ENCODE measurements at regions not wholly inside any gene's neighbourhood (a gene's known extent, or its start where the extent isn't known, plus 50 kb on each side); places are given as distances from the start of the nearest gene placed in this dataset.

DNA sequence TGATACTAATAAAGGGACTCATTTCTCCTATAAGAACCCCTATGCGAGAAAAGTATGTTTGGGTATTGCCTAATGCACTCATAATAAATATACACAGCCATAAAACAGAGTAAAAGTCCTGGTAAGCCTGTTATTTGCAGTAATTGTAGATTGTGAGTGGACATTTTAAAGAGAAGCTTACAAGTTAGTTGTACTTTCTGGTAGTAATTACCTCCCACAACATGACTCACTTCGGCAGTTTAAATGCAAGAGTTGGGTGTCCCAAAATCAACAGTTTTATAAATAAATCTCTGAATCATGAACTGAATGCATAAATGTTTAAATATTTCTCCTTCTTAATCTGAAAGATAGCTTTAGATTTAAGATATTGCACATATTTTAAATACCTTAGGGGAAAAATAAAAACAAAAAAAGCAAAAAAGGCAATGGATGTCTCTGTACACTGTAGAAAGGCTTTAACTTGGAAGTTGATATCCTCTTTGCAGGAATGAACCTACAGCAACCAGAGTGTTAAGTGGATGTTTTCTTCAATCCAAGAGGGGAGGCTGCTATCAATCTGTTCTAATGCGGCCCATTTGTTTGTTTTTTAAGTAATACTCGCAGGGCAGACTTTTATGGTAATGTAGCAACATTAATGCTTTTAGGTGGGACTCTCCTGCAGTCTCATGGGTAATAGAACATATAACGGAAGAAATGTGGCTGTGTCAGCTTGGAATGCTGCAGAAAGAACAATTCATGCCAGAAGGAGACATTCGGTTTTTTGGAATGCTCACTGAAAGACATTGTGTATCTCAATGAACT, 57.3 kb upstream of the ZEB1 start:
- FAIRE-seq = peak; percentile 4

DNA sequence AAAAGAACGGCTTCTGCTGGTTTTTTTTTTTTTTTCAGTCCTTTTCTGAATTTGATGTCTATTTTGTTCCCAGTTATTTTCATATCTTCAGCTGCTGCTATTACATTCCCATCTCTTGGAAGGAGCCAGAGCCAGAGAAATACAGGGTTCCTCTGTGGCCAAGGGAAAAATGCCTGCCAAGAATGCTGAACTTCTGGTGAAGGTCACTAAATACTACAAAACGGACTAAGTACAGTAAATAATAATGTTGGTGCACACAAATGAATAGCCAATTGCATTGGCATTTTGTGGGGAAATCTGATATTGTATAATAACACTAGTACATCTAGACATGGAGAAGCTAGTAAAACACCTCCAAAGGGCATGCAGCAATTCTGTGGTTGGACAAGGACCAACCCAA, 56.3 kb upstream of the ZEB1 start:
- H3K4me3 ChIP-seq (replicated peaks in 1 of 3; ENCODE audit: insufficient read depth in 1 of 3, low read depth in 1 of 3, low read length in 3 of 3) = no peak overlapping the region
- H2AFZ ChIP-seq (ENCODE audit: low read depth, low read length) = no peak overlapping the region
- H3K79me2 ChIP-seq (ENCODE audit: control insufficient read depth, insufficient read depth, low read length) = no peaks in the 10 kb centered on the region
- TF ChIP-seq POLR2A (IDR thresholded peaks at IDR 0.05; ENCODE audit: low read depth, low read length) = no peak
- no peaks in the 10 kb centered on the region for H3K27me3 ChIP-seq (ENCODE audit: control insufficient read depth in 2 of 2, insufficient read depth in 2 of 2, low read length in 2 of 2)
- no peaks in the 10 kb centered on the region for H3K36me3 ChIP-seq (ENCODE audit: control insufficient read depth in 2 of 2, extremely low read depth in 1 of 2, insufficient read depth in 2 of 2, low read length in 2 of 2)
- no peak overlapping the region for H3K9ac ChIP-seq (replicated peaks; ENCODE audit: extremely low read depth, insufficient read depth, low read length)
- POLR2A ChIA-PET = no interaction called here
- FAIRE-seq (no peak), DNase-seq (ENCODE audit: low read depth, low spot score) (no peak)
- H3K9me3 ChIP-seq (replicated peaks; ENCODE audit: control insufficient read depth, insufficient read depth, low read length) = no peaks in the 10 kb centered on the region
- H3K4me1 ChIP-seq (ENCODE audit: control insufficient read depth, extremely low read depth, insufficient read depth, low read length) = no peaks in the 10 kb centered on the region
- CTCF ChIA-PET = interaction anchor here (0.9 to 1.4 kb wide), 2 partner anchors 9 to 37 kb away, joined by 3 read pairs; no protein-coding TSS in a partner anchor
- BruUV-seq (replicated peaks) = no TSS peak
- no peaks in the 10 kb centered on the region for H4K20me1 ChIP-seq (replicated peaks; ENCODE audit: control insufficient read depth, extremely low read depth, insufficient read depth, low read length)
- intact Hi-C loops (cut with micrococcal nuclease) (no loop called here), dilution Hi-C loops (cut with MboI; ENCODE audit: extremely low pct_ligation_motif_present, low sequenced_read_pairs) (no loop called here)
- no peaks in the 10 kb centered on the region for H3K9me1 ChIP-seq (replicated peaks; ENCODE audit: control insufficient read depth, extremely low read depth, insufficient read depth, low read length)
- H3K27ac ChIP-seq (ENCODE audit: insufficient read depth, low read depth, low read length) = no peak overlapping the region
- no peak overlapping the region for H3K4me2 ChIP-seq (ENCODE audit: insufficient read depth, low read length)

More for the DNA sequence above, 57.3 kb upstream of the ZEB1 start:
- BruUV-seq (replicated peaks) = no TSS peak
- ChIA-PET CTCF (no interaction called here), POLR2A (no interaction called here)
- H3K9ac ChIP-seq (replicated peaks; ENCODE audit: extremely low read depth, insufficient read depth, low read length) = no peak overlapping the region
- H3K4me2 ChIP-seq (ENCODE audit: insufficient read depth, low read length) = no peak overlapping the region
- no peaks in the 10 kb centered on the region for H3K9me1 ChIP-seq (replicated peaks; ENCODE audit: control insufficient read depth, extremely low read depth, insufficient read depth, low read length)
- no peaks in the 10 kb centered on the region for H3K9me3 ChIP-seq (replicated peaks; ENCODE audit: control insufficient read depth, insufficient read depth, low read length)
- peak; percentile 29 for TF ChIP-seq FOS (IDR thresholded peaks at IDR 0.05; ENCODE audit: borderline replicate concordance, insufficient read depth, low read length)
- TF ChIP-seq JUN (IDR thresholded peaks at IDR 0.05; ENCODE audit: borderline replicate concordance, insufficient read depth, insufficient read length, low read depth) = no peak
- no peak for TF ChIP-seq MYC (IDR thresholded peaks at IDR 0.05; ENCODE audit: low read depth, low read length)
- no peak overlapping the region for H3K27ac ChIP-seq (ENCODE audit: insufficient read depth, low read depth, low read length)
- DNase-seq (ENCODE audit: low read depth, low spot score) = no peak
- H4K20me1 ChIP-seq (replicated peaks; ENCODE audit: control insufficient read depth, extremely low read depth, insufficient read depth, low read length) = no peaks in the 10 kb centered on the region
- no peaks in the 10 kb centered on the region for H3K27me3 ChIP-seq (ENCODE audit: control insufficient read depth in 2 of 2, insufficient read depth in 2 of 2, low read length in 2 of 2)
- H3K79me2 ChIP-seq (ENCODE audit: control insufficient read depth, insufficient read depth, low read length) = no peaks in the 10 kb centered on the region
- intact Hi-C loops (cut with micrococcal nuclease) (no loop called here), dilution Hi-C loops (cut with MboI; ENCODE audit: extremely low pct_ligation_motif_present, low sequenced_read_pairs) (no loop called here)
- H3K36me3 ChIP-seq (ENCODE audit: control insufficient read depth in 2 of 2, extremely low read depth in 1 of 2, insufficient read depth in 2 of 2, low read length in 2 of 2) = no peaks in the 10 kb centered on the region
- H3K4me3 ChIP-seq (replicated peaks in 1 of 3; ENCODE audit: insufficient read depth in 1 of 3, low read depth in 1 of 3, low read length in 3 of 3) = no peak overlapping the region
- no peaks in the 10 kb centered on the region for H3K4me1 ChIP-seq (ENCODE audit: control insufficient read depth, extremely low read depth, insufficient read depth, low read length)
- H2AFZ ChIP-seq (ENCODE audit: low read depth, low read length) = peak overlapping the region; percentile 19
